DOHH2 (cell line): ENCODE measurements at regions not wholly inside any gene's neighbourhood (a gene's known extent, or its start where the extent isn't known, plus 50 kb on each side); places are given as distances from the start of the nearest gene placed in this dataset.

ENCODE experiments used
- EZH2phosphoT487 ChIP-seq: fragments of 200-600 bp; sonication (generic); IDR thresholded peaks from 2 replicates; pipeline ENCODE4 v1.6.1; 2017; ENCODE audit warnings: borderline replicate concordance, mild to moderate bottlenecking, antibody characterized with exemption, low read length, moderate library complexity, mixed read lengths
- TF ChIP-seq, protein P1 (sequence below): fragments of 200-600 bp; sonication (generic); IDR thresholded peaks from one replicate; pipeline ENCODE4 v1.5.1; 2014; ENCODE audit warnings: antibody characterized with exemption, mild to moderate bottlenecking, low read depth, low read length; ENCODE audit not compliant: poor library complexity, severe bottlenecking

DNA sequence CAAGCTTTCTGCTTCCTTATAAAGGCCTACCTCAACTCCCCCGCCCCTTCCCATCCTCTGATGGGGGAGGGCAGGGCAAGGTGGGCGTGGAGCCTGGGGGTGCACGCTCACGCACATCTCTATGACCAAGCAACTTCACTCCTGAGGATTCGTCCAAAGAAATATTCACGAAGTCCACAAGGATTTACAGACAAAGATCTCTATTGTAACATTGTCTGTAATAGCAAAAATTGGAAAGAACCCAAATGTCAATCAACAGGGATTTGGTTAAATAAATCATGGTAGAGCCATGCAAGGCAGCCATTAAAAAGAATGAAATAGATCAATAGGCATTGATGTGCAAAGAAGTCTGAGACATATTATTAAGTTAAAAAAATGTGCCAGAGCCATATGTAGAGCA lies 130.4 kb upstream of the AFDN start:
- TF ChIP-seq, protein P1, sequence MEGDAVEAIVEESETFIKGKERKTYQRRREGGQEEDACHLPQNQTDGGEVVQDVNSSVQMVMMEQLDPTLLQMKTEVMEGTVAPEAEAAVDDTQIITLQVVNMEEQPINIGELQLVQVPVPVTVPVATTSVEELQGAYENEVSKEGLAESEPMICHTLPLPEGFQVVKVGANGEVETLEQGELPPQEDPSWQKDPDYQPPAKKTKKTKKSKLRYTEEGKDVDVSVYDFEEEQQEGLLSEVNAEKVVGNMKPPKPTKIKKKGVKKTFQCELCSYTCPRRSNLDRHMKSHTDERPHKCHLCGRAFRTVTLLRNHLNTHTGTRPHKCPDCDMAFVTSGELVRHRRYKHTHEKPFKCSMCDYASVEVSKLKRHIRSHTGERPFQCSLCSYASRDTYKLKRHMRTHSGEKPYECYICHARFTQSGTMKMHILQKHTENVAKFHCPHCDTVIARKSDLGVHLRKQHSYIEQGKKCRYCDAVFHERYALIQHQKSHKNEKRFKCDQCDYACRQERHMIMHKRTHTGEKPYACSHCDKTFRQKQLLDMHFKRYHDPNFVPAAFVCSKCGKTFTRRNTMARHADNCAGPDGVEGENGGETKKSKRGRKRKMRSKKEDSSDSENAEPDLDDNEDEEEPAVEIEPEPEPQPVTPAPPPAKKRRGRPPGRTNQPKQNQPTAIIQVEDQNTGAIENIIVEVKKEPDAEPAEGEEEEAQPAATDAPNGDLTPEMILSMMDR = no peak
- TF ChIP-seq EZH2phosphoT487 = no peak
